ENCODE measurements at regions not wholly inside any gene's neighbourhood (a gene's known extent, or its start where the extent isn't known, plus 50 kb on each side); places are given as distances from the start of the nearest gene placed in this dataset.

GRCh38 chr9:2972475-2972874, 128.6 kb upstream of the PUM3 start:
- Histone ChIP-seq H3K36me3 (no peaks in the 10 kb centered on the region), H3K4me1 (no peaks in the 10 kb centered on the region), H3K27ac (no peak overlapping the region), H3K9ac (ENCODE audit: low read depth in 2 of 2, low read length in 2 of 2) (no peak overlapping the region), H3K27me3 (no peaks in the 10 kb centered on the region), H3K4me3 (no peak overlapping the region), H3K9me3 (no peaks in the 10 kb centered on the region)
- TF ChIP-seq, protein P1, sequence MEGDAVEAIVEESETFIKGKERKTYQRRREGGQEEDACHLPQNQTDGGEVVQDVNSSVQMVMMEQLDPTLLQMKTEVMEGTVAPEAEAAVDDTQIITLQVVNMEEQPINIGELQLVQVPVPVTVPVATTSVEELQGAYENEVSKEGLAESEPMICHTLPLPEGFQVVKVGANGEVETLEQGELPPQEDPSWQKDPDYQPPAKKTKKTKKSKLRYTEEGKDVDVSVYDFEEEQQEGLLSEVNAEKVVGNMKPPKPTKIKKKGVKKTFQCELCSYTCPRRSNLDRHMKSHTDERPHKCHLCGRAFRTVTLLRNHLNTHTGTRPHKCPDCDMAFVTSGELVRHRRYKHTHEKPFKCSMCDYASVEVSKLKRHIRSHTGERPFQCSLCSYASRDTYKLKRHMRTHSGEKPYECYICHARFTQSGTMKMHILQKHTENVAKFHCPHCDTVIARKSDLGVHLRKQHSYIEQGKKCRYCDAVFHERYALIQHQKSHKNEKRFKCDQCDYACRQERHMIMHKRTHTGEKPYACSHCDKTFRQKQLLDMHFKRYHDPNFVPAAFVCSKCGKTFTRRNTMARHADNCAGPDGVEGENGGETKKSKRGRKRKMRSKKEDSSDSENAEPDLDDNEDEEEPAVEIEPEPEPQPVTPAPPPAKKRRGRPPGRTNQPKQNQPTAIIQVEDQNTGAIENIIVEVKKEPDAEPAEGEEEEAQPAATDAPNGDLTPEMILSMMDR (IDR thresholded peaks at IDR 0.05), result no peak
- DNase-seq, result no peak
- intact Hi-C loops (cut with DNase I), result no loop called here

DNA sequence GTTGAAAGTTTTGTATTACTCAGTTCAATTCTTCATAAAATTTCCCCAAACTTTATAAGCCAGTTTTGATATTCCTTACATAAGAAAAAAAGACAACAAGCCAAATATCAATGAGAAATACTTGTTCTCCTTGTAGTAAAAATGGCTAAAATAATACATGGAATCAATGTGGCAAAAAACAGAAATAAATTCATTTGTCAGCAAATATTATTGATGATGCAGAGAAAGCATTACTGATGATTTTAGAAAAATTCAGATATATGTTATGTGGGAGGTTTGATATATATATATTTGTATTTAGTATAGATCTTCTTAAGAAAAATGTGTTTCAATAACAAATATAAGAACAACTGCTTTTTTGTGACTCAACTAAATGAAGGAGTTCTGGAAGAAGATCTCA, 127.0 kb upstream of the PUM3 start:
- TF ChIP-seq, protein P1 (IDR thresholded peaks at IDR 0.05), result no peak
- no peaks in the 10 kb centered on the region for H3K9me3 ChIP-seq
- intact Hi-C loops (cut with DNase I), result no loop called here
- no peaks in the 10 kb centered on the region for H3K4me1 ChIP-seq
- H3K27me3 ChIP-seq, result no peaks in the 10 kb centered on the region
- H3K27ac ChIP-seq, result no peak overlapping the region
- no peak for DNase-seq
- no peaks in the 10 kb centered on the region for H3K36me3 ChIP-seq
- no peak overlapping the region for H3K9ac ChIP-seq (ENCODE audit: low read depth in 2 of 2, low read length in 2 of 2)
- H3K4me3 ChIP-seq, result no peak overlapping the region

DNA sequence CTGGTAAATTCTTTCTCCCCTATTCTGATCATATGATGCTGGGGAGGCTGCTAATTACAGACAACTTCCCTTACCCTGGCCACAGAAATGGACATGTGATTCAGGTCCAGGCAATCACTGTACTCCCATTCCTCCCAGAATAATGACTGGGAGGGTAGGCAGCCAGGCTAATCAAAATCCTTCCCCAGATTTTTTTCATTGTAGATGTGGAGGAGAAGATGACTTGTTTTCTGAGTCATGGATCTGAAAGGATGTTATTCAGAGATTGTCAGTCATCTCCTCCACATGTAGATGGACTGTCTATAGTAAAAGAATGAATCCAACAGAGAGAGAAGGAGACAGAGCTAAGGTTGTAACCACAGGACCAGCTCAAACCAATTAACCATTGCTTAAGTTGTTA, 123.9 kb upstream of the PUM3 start:
- Histone ChIP-seq H3K27me3 (no peaks in the 10 kb centered on the region), H3K36me3 (no peaks in the 10 kb centered on the region)
- TF ChIP-seq, protein P1 (IDR thresholded peaks at IDR 0.05), result no peak

DNA sequence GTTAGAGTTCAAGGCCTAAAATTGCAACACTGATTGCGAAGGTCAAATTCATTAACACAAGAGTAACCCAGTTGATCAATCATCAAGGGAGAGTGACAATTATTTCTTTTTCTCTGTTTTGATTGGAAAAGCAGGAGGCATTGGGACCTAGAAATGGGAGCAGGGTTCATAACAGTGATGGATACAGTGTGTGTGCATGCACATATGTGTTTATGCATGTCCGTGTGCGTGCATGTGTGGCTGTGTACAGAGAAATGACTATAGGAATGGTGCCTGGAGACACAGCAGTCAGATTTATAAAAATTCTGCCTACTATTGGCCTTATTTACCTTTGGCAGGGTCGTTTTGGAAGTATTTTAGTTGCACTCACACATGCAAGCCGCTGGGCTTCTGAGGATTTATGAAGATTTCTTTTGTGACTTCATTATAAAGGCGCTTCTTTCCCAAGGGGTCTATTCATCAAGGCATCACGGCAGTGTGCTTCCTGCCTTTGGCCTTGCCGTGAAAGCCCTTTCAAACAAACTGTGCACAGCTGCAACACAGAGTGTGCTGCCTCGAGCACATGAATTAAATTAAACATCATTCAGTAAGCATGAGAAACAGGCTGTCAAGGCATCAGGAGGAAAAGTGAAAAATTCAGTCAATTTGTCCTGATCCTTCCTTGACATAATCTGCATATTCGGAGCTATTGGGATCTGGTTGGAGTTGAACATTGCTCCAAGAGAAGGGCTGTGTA, 122.8 kb upstream of the PUM3 start:
- H3K9ac ChIP-seq (ENCODE audit: low read depth in 2 of 2, low read length in 2 of 2), result no peak overlapping the region
- no peak for DNase-seq
- TF ChIP-seq, protein P1 (IDR thresholded peaks at IDR 0.05), result no peak
- H3K4me1 ChIP-seq, result no peaks in the 10 kb centered on the region
- H3K27me3 ChIP-seq, result no peaks in the 10 kb centered on the region
- no peaks in the 10 kb centered on the region for H3K9me3 ChIP-seq
- no peak overlapping the region for H3K4me3 ChIP-seq
- no peak overlapping the region for H3K27ac ChIP-seq
- no peaks in the 10 kb centered on the region for H3K36me3 ChIP-seq
- intact Hi-C loops (cut with DNase I), result no loop called here

More for the DNA sequence above, 123.9 kb upstream of the PUM3 start:
- H3K9ac ChIP-seq (ENCODE audit: low read depth in 2 of 2, low read length in 2 of 2), result no peak overlapping the region
- DNase-seq, result no peak
- intact Hi-C loops (cut with DNase I), result no loop called here
- no peaks in the 10 kb centered on the region for H3K4me1 ChIP-seq
- no peaks in the 10 kb centered on the region for H3K9me3 ChIP-seq
- no peak overlapping the region for H3K4me3 ChIP-seq
- H3K27ac ChIP-seq, result no peak overlapping the region

GRCh38 chr9:2964470-2964869, 120.6 kb upstream of the PUM3 start:
- H3K27me3 ChIP-seq, result no peaks in the 10 kb centered on the region
- TF ChIP-seq, protein P1 (IDR thresholded peaks at IDR 0.05), result no peak
- intact Hi-C loops (cut with DNase I), result no loop called here

More at GRCh38 chr9:2964470-2964869, 120.6 kb upstream of the PUM3 start:
- no peak overlapping the region for H3K9ac ChIP-seq (ENCODE audit: low read depth in 2 of 2, low read length in 2 of 2)
- H3K9me3 ChIP-seq, result no peaks in the 10 kb centered on the region
- no peaks in the 10 kb centered on the region for H3K4me1 ChIP-seq
- H3K27ac ChIP-seq, result no peak overlapping the region
- no peaks in the 10 kb centered on the region for H3K36me3 ChIP-seq
- no peak for DNase-seq
- no peak overlapping the region for H3K4me3 ChIP-seq

Measured in colonic mucosa (tissue), 4 donors.